IMR-90 (cell line): ENCODE measurements at regions not wholly inside any gene's neighbourhood (a gene's known extent, or its start where the extent isn't known, plus 50 kb on each side); places are given as distances from the start of the nearest gene placed in this dataset.

ENCODE experiments used
- BHLHE40 ChIP-seq: fragments of 150-350 bp; IDR thresholded peaks from 2 replicates; pipeline ENCODE4 v1.6.1; 2016; ENCODE audit warnings: mild to moderate bottlenecking, low read depth, low read length
- CTCF ChIP-seq: conservative IDR thresholded peaks from 2 replicates; pipeline ENCODE4 v1.5.1; 2012; ENCODE audit warnings: mild to moderate bottlenecking, low read depth, low read length, improper control_type of control experiment
- MAFK ChIP-seq: IDR thresholded peaks from 2 replicates; pipeline ENCODE4 v1.6.1; 2012; ENCODE audit warnings: low read depth, low read length, improper control_type of control experiment
- MXI1 ChIP-seq: IDR thresholded peaks from 2 replicates; pipeline ENCODE4 v1.6.1; 2012; ENCODE audit warnings: low read depth, mild to moderate bottlenecking, low read length, moderate library complexity, borderline replicate concordance
- POLR2A ChIP-seq: IDR thresholded peaks from 2 replicates; pipeline ENCODE4 v1.6.1; 2012; ENCODE audit warnings: mild to moderate bottlenecking, low read depth, low read length
- RAD21 ChIP-seq: IDR thresholded peaks from 2 replicates; pipeline ENCODE4 v1.6.1; 2012; ENCODE audit warnings: low read length, improper control_type of control experiment

GRCh38 chr1:104309673-104310072 lies 560.0 kb downstream of the AMY1C start:
- TF ChIP-seq CTCF (no peak), MXI1 (no peak), POLR2A (no peak), MAFK (no peak), BHLHE40 (no peak), RAD21 (no peak)
